A673 (cell line): ENCODE measurements at regions not wholly inside any gene's neighbourhood (a gene's known extent, or its start where the extent isn't known, plus 50 kb on each side); places are given as distances from the start of the nearest gene placed in this dataset.

ENCODE experiments used
- BruUV-seq: library from RNA; stranded (reverse); fragments of 400-500 nt; replicated peaks from 2 replicates; lab custom pipeline; 2021; lab: Mats Ljungman, UMichigan
- CTCF ChIA-PET: fragments of 300-600 bp; sonication (Branson Sonifier 250); formaldehyde crosslinking; loops from one replicate; lab custom pipeline; 2022; ENCODE audit warnings: antibody characterized with exemption; lab: Charles Lee
- POLR2A ChIA-PET: fragments of 300-600 bp; sonication (Branson Sonifier 250); formaldehyde crosslinking; loops from one replicate; lab custom pipeline; 2022; ENCODE audit warnings: antibody characterized with exemption; ENCODE audit not compliant: low non-redundant PET; lab: Charles Lee
- DNase-seq: peaks from one replicate; pipeline ENCODE4 v3.0.0-alpha.2; 2015; ENCODE audit warnings: low spot score
- H3K27ac ChIP-seq: fragments of 200-600 bp; sonication (generic); 2 replicates; pipeline ENCODE4 v1.5.1; 2016; ENCODE audit warnings: mixed run types, low read depth, mild to moderate bottlenecking, mixed read lengths, antibody characterized with exemption, low read length; ENCODE audit not compliant: poor library complexity, severe bottlenecking
- H3K27me3 ChIP-seq: fragments of 200-600 bp; sonication (generic); replicated peaks from 2 replicates; pipeline ENCODE4 v1.6.1; 2017; ENCODE audit warnings: mixed run types, low read depth, mild to moderate bottlenecking, mixed read lengths, antibody characterized with exemption, low read length; ENCODE audit not compliant: insufficient read depth, poor library complexity
- H3K36me3 ChIP-seq: fragments of 200-600 bp; sonication (generic); 2 replicates; pipeline ENCODE4 v1.6.1; 2016; ENCODE audit warnings: mixed run types, mild to moderate bottlenecking, mixed read lengths, antibody characterized with exemption, low read length; ENCODE audit not compliant: insufficient read depth, poor library complexity, severe bottlenecking
- H3K4me1 ChIP-seq: fragments of 200-600 bp; sonication (generic); 2 replicates; pipeline ENCODE4 v1.6.1; 2017; ENCODE audit warnings: mixed run types, mild to moderate bottlenecking, mixed read lengths, antibody characterized with exemption, low read length; ENCODE audit not compliant: insufficient read depth, poor library complexity, severe bottlenecking
- H3K4me3 ChIP-seq: fragments of 200-600 bp; sonication (generic); 2 replicates; pipeline ENCODE4 v1.5.1; 2016; ENCODE audit warnings: low read depth, mixed run types, mild to moderate bottlenecking, mixed read lengths, low read length; ENCODE audit not compliant: poor library complexity, severe bottlenecking
- H3K9me3 ChIP-seq: fragments of 200-600 bp; sonication (generic); 2 replicates; pipeline ENCODE4 v1.6.1; 2016; ENCODE audit warnings: mixed run types, low read depth, mild to moderate bottlenecking, mixed read lengths, antibody characterized with exemption, low read length; ENCODE audit not compliant: poor library complexity, severe bottlenecking
- EZH2 ChIP-seq: fragments of 200-600 bp; sonication (generic); IDR thresholded peaks from 2 replicates; pipeline ENCODE4 v1.6.1; 2017; ENCODE audit warnings: borderline replicate concordance, low read depth, mild to moderate bottlenecking, mixed read lengths, antibody characterized with exemption, low read length; ENCODE audit not compliant: poor library complexity, severe bottlenecking
- intact Hi-C: fragments of 100-400 bp; cut with micrococcal nuclease; formaldehyde crosslinking; loops from one replicate; pipeline ENCODE4 v1.10.0; 2022; ENCODE audit not compliant: unreplicated experiment
- TF ChIP-seq, protein P1 (sequence below): fragments of 300-800, 200-600 bp; sonication (generic); conservative IDR thresholded peaks from 2 replicates; pipeline ENCODE4 v1.5.1; 2017; ENCODE audit warnings: low read depth, mild to moderate bottlenecking, antibody characterized with exemption, low read length, moderate library complexity, mixed read lengths

GRCh38 chr6:117849087-117849486 lies 58.0 kb upstream of the SLC35F1 start:
- BruUV-seq, result no TSS peak
- peaks cover 6% of the 10 kb centered on the region for H3K9me3 ChIP-seq
- POLR2A ChIA-PET, result no interaction called here
- H3K27ac ChIP-seq, result no peak overlapping the region
- DNase-seq, result no peak
- no peaks in the 10 kb centered on the region for H3K36me3 ChIP-seq
- intact Hi-C loops, result no loop called here
- CTCF ChIA-PET, result no interaction called here
- H3K27me3 ChIP-seq, result no peaks in the 10 kb centered on the region
- H3K4me1 ChIP-seq, result no peaks in the 10 kb centered on the region
- no peak overlapping the region for H3K4me3 ChIP-seq
- TF ChIP-seq EZH2, result no peak
- TF ChIP-seq, protein P1, sequence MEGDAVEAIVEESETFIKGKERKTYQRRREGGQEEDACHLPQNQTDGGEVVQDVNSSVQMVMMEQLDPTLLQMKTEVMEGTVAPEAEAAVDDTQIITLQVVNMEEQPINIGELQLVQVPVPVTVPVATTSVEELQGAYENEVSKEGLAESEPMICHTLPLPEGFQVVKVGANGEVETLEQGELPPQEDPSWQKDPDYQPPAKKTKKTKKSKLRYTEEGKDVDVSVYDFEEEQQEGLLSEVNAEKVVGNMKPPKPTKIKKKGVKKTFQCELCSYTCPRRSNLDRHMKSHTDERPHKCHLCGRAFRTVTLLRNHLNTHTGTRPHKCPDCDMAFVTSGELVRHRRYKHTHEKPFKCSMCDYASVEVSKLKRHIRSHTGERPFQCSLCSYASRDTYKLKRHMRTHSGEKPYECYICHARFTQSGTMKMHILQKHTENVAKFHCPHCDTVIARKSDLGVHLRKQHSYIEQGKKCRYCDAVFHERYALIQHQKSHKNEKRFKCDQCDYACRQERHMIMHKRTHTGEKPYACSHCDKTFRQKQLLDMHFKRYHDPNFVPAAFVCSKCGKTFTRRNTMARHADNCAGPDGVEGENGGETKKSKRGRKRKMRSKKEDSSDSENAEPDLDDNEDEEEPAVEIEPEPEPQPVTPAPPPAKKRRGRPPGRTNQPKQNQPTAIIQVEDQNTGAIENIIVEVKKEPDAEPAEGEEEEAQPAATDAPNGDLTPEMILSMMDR, result no peak
